Inferior parietal cortex (tissue), 1 donor: ENCODE measurements at regions not wholly inside any gene's neighbourhood (a gene's known extent, or its start where the extent isn't known, plus 50 kb on each side); places are given as distances from the start of the nearest gene placed in this dataset.
"Not testable (repeated sequence)": the region's sequence is repeated elsewhere in the genome, so short reads cannot be mapped to it uniquely, and the experiment has no call there.

Experiments used
- DNase-seq: peaks from one replicate; pipeline ENCODE4 v3.0.0-alpha.2; 2016; ENCODE audit errors: extremely low spot score

DNA sequence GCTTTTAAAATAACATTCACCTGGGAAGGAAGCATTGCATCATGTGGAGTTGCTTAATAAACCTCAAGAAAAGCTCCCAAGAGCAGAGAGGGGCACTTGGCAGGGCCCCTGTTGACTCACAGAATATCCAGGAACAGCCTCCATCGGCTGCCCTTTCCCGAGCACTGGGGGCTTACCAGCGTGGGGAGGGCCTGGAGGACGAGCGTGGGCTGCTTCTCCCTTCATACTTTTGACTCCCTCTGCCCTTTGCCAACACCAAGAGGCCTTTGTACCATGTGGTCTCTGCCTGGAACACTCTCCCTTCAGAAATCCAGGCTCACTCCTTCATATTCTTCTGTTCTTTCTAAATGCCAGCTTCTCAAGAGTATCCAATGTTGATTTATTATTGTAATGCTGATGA is 492.1 kb upstream of the TMEM132C start:
- DNase-seq = no peak

- DNase-seq = no peak
Observed at GRCh38 chr12:127779301-127780045, 487.5 kb upstream of the TMEM132C start.

DNA sequence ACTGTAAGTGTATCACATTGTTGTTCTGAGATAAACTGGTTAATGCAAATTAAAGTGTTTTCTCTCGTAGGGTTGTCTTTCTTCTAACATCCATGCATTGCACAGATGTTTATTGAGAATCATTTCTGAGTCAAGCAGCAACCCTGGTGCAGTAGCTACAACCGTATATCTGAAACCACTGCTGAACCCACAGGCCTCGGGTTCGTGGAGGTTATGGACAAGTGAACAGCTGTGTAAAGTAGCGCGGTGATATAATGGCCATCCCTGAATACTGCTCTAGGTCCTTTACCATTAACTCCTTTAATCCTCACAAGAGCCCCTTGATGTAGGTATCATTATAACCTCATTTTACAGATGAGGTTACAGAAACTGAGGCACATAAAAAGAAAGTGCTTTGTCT is 486.1 kb upstream of the TMEM132C start:
- DNase-seq = no peak

- DNase-seq = no peak
Observed at GRCh38 chr12:127781336-127781735, 485.6 kb upstream of the TMEM132C start.

GRCh38 chr12:127785540-127785939 is 481.4 kb upstream of the TMEM132C start:
- no peak for DNase-seq

DNA sequence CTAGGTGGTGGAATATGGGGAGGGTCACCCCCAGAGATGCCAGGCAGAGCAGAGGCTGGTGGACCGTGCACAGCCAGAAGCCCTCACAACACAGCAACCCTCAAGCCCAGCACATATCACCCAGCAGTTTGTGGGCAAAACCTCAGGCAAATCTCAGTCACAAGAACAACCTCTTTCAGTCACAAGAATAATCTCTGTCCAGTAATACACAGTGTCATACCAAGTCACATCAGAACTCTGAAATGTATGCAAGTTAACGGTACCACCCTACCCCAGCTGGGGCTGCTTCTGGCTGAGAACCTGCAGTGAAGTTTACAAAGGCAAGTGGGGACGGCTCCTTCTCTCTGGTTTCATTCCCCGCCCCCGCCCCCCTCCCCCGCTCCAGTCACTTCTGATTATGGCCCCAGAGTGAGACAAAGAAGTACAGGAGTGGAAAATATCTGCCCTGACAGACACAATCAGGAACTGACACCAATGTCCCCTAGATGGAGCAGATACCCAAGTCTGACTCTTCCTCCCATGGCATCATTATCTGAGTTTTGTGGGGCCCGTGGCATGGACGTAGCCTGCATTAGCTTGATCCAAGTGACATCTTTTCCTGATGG is 480.9 kb upstream of the TMEM132C start:
- DNase-seq = no peak

DNA sequence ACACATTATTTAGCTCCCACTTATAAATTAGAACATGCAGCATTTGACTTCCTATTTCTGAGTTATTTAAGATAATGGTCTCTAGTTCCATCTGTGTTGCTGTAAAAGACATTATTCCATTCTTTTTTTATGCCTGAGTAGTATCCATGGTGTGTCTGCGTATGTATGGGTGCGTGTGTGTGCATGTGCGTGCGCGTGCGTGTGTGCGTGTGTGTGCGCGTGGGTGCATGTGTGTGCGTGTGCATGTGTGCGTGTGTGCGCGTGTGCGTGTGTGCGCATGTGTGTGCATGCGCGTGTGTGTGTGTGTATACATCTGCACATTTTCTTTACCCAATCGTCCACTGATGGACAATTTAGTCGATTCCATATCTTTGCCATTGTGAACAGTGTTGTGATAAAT is 479.4 kb upstream of the TMEM132C start:
- no peak for DNase-seq

GRCh38 chr12:127790376-127790775 is 476.6 kb upstream of the TMEM132C start:
- DNase-seq = no peak

GRCh38 chr12:127791217-127791616 is 475.8 kb upstream of the TMEM132C start:
- no peak for DNase-seq

- no peak for DNase-seq
Observed at GRCh38 chr12:127797918-127798317, 469.1 kb upstream of the TMEM132C start.

GRCh38 chr12:127802271-127802670 is 464.7 kb upstream of the TMEM132C start:
- DNase-seq = no peak

DNA sequence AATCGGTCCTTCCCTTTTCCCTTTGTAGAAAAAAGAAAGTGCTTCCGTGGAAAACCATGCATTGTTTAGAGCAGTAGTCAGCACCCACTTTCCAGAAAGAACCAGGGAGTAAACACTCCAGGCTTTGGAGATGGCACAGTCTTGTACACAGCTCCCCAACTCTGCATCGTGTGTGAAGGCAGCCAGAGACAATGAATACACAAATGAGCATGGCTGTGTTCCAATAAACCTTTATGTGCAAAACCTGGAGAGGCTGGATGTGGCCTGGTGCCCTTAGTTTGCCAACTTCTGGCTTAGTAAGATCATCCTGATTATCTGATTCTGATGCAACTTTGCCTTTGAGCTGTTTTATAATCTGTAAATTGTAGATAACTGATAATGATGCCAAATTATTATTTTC is 463.4 kb upstream of the TMEM132C start:
- DNase-seq = no peak

- DNase-seq = peak; percentile 66
Observed at GRCh38 chr12:127809275-127809674, 457.7 kb upstream of the TMEM132C start.

GRCh38 chr12:127810041-127810440 is 456.9 kb upstream of the TMEM132C start:
- DNase-seq = no peak

- not testable (repeated sequence) for DNase-seq
Observed at GRCh38 chr12:127810459-127810858, 456.5 kb upstream of the TMEM132C start.

DNA sequence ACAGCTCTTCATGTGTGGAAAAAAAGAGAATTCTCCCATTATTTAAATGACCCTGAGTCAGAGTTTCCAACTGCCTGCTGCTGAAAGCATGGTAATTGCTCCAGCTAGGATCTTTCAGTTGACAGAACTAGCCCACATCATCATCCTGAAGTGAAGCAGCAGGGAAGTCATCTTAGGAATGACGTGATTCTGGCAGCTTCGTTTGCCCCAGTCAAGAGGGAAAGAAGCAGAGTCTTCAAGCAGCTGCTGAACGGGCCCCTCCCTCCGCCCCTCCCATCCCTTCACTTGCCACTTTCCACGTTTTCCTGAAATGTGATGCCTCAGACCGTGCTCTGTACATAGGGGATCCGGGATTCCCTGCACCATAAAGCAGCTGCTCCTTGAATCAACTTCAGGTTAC is 455.0 kb upstream of the TMEM132C start:
- DNase-seq = peak; percentile 35

DNA sequence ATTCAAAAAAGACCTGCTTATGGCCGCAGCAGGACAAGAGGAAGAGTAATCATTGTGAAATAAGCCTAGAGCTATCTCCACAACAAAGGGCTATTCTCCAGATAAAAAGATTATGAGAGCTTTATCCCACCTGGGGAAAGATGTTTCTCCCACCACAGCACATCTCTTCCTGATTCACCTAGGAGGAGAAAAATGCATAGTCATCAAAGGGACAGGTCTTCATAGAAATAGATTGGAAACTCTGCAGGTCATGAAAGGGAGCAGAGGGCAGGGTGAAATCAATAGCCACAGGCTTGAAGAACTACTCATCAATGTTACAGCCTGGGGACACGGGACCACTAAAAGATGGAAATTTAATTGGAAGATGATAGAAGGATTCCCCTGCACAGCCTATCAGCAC is 453.8 kb upstream of the TMEM132C start:
- no peak for DNase-seq

- DNase-seq = no peak
Observed at GRCh38 chr12:127819056-127819455, 447.9 kb upstream of the TMEM132C start.

DNA sequence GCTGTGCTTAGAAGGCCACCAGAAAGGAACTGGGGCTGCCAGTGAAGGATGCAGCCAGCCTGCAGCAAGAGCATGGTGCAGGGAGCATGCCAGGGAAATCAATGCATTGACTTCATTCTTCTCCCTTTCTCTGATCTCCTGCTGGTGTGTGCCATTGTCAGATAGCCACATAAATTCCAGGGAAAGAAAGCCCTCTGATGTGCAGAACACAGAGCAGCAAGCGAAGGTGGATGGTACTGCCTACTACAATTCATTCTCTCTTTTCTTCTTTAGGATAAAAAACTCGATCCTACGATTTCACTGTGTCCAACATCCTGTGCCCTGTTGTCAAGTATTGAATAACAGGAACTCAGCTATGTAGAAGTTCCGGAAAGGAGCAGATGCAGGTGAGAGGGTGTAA is 446.7 kb upstream of the TMEM132C start:
- no peak for DNase-seq

- no peak for DNase-seq
Observed at GRCh38 chr12:127820846-127821245, 446.1 kb upstream of the TMEM132C start.

- peak; percentile 60 for DNase-seq
Observed at GRCh38 chr12:127822809-127823411, 444.1 kb upstream of the TMEM132C start.

- DNase-seq = no peak
Observed at GRCh38 chr12:127823801-127824200, 443.2 kb upstream of the TMEM132C start.
